Neural progenitor cell (in vitro differentiated cells): ENCODE measurements at regions not wholly inside any gene's neighbourhood (a gene's known extent, or its start where the extent isn't known, plus 50 kb on each side); places are given as distances from the start of the nearest gene placed in this dataset.

Source experiments
- DNase-seq: peaks from one replicate; pipeline ENCODE4 v3.0.0-alpha.2; 2016; ENCODE audit warnings: low spot score
- H2AFZ ChIP-seq: fragments of 200-600 bp; sonication (generic); replicated peaks from 2 replicates; pipeline ENCODE4 v1.6.1; 2016; ENCODE audit warnings: antibody characterized with exemption
- H3F3A ChIP-seq: fragments of 200-600 bp; sonication (generic); 2 replicates; pipeline ENCODE4 v1.6.1; 2016; ENCODE audit warnings: antibody characterized with exemption, low read depth
- H3K27ac ChIP-seq: fragments of 200-600 bp; sonication (generic); 2 replicates; pipeline ENCODE4 v1.5.1; 2016; ENCODE audit warnings: mild to moderate bottlenecking
- H3K27me3 ChIP-seq: fragments of 200-600 bp; sonication (generic); 2 replicates; pipeline ENCODE4 v1.6.1; 2016; ENCODE audit warnings: mild to moderate bottlenecking, moderate library complexity
- H3K36me3 ChIP-seq: fragments of 200-600 bp; sonication (generic); 2 replicates; pipeline ENCODE4 v1.5.1; 2016
- H3K4me1 ChIP-seq: fragments of 200-600 bp; sonication (generic); 2 replicates; pipeline ENCODE4 v1.6.1; 2016; ENCODE audit warnings: mixed run types
- H3K4me2 ChIP-seq: fragments of 200-600 bp; sonication (generic); 2 replicates; pipeline ENCODE4 v1.6.1; 2016
- H3K4me3 ChIP-seq: fragments of 200-600 bp; sonication (generic); 2 replicates; pipeline ENCODE4 v1.5.1; 2016
- H3K79me2 ChIP-seq: fragments of 200-600 bp; sonication (generic); 2 replicates; pipeline ENCODE4 v1.6.1; 2016; ENCODE audit warnings: low read depth
- H3K9ac ChIP-seq: fragments of 200-600 bp; sonication (generic); 2 replicates; pipeline ENCODE4 v1.6.1; 2016
- H3K9me3 ChIP-seq: fragments of 200-600 bp; sonication (generic); 2 replicates; pipeline ENCODE4 v1.5.1; 2016; ENCODE audit warnings: low read depth
- H4K20me1 ChIP-seq: fragments of 200-600 bp; sonication (generic); 2 replicates; pipeline ENCODE4 v1.6.1; 2016; ENCODE audit warnings: low read depth
- H3K27ac Mint-ChIP-seq: 3 replicates; pipeline ENCODE4 v1.8.0; 2021; ENCODE audit warnings: mixed read lengths
- H3K27me3 Mint-ChIP-seq: 2 replicates; pipeline ENCODE4 v1.8.0; 2022; ENCODE audit warnings: low read depth, mild to moderate bottlenecking, inconsistent platforms, moderate library complexity, mixed read lengths; ENCODE audit not compliant: insufficient read depth
- H3K36me3 Mint-ChIP-seq: 3 replicates; pipeline ENCODE4 v1.8.0; 2021; ENCODE audit warnings: mixed read lengths
- H3K4me1 Mint-ChIP-seq: 3 replicates; pipeline ENCODE4 v1.8.0; 2021; ENCODE audit warnings: mixed read lengths
- H3K4me3 Mint-ChIP-seq: 3 replicates; pipeline ENCODE4 v1.8.0; 2021; ENCODE audit warnings: mild to moderate bottlenecking, moderate library complexity, mixed read lengths
- H3K9me3 Mint-ChIP-seq: 3 replicates; pipeline ENCODE4 v1.8.0; 2020; ENCODE audit warnings: mixed read lengths
- CTCF ChIP-seq: fragments of 200-600 bp; sonication (generic); IDR thresholded peaks from 2 replicates; pipeline ENCODE4 v1.5.1; 2017; ENCODE audit warnings: antibody characterized with exemption, mild to moderate bottlenecking
- EZH2 ChIP-seq: fragments of 200-600 bp; sonication (generic); IDR thresholded peaks from 2 replicates; pipeline ENCODE4 v1.6.1; 2017; ENCODE audit warnings: antibody characterized with exemption, mild to moderate bottlenecking, moderate library complexity
- EZH2phosphoT487 ChIP-seq: fragments of 200-600 bp; sonication (generic); IDR thresholded peaks from 2 replicates; pipeline ENCODE4 v1.6.1; 2017; ENCODE audit warnings: antibody characterized with exemption

- H3K27ac Mint-ChIP-seq = no peak overlapping the region
- Histone ChIP-seq H3K4me2 (no peak overlapping the region), H4K20me1 (no peaks in the 10 kb centered on the region), H3F3A (no peaks in the 10 kb centered on the region), H3K9ac (no peak overlapping the region), H2AFZ (no peak overlapping the region), H3K27ac (no peak overlapping the region), H3K4me3 (no peak overlapping the region), H3K9me3 (peaks cover 22% of the 10 kb centered on the region), H3K79me2 (no peaks in the 10 kb centered on the region), H3K4me1 (no peaks in the 10 kb centered on the region), H3K27me3 (no peaks in the 10 kb centered on the region), H3K36me3 (no peaks in the 10 kb centered on the region)
- H3K36me3 Mint-ChIP-seq = no peaks in the 10 kb centered on the region
- DNase-seq = peak; percentile 54
- H3K4me3 Mint-ChIP-seq = no peak overlapping the region
- no peak for TF ChIP-seq EZH2phosphoT487
- peak; percentile 76 for TF ChIP-seq CTCF
- TF ChIP-seq EZH2 = no peak
- H3K27me3 Mint-ChIP-seq = peaks cover 5% of the 10 kb centered on the region
- H3K9me3 Mint-ChIP-seq = peaks cover 22% of the 10 kb centered on the region
- H3K4me1 Mint-ChIP-seq = peaks cover 8% of the 10 kb centered on the region
These were observed 61.7 kb downstream of the MRPL36 start for GRCh38 chr5:1737790-1738405.

- TF ChIP-seq EZH2phosphoT487 (no peak), EZH2 (no peak), CTCF (no peak)
- Mint-ChIP-seq H3K4me3 (no peak overlapping the region), H3K4me1 (peaks cover 8% of the 10 kb centered on the region), H3K27ac (no peak overlapping the region), H3K36me3 (no peaks in the 10 kb centered on the region), H3K27me3 (peaks cover 5% of the 10 kb centered on the region), H3K9me3 (peaks cover 20% of the 10 kb centered on the region)
- Histone ChIP-seq H3K36me3 (no peaks in the 10 kb centered on the region), H2AFZ (no peak overlapping the region), H4K20me1 (no peaks in the 10 kb centered on the region), H3K4me3 (no peak overlapping the region), H3F3A (no peaks in the 10 kb centered on the region), H3K27me3 (no peaks in the 10 kb centered on the region), H3K9me3 (peaks cover 22% of the 10 kb centered on the region), H3K27ac (no peak overlapping the region), H3K9ac (no peak overlapping the region), H3K4me1 (no peaks in the 10 kb centered on the region), H3K4me2 (no peak overlapping the region), H3K79me2 (no peaks in the 10 kb centered on the region)
- no peak for DNase-seq
These were observed 62.5 kb downstream of the MRPL36 start for GRCh38 chr5:1736889-1737711.

GRCh38 chr5:1736065-1736464 lies 63.6 kb downstream of the MRPL36 start:
- no peak overlapping the region for H3K27ac ChIP-seq
- TF ChIP-seq EZH2phosphoT487 (no peak), CTCF (no peak)
- H3K9ac ChIP-seq = no peak overlapping the region
- no peak overlapping the region for H3K4me3 ChIP-seq
- no peak for DNase-seq
- no peaks in the 10 kb centered on the region for H3K36me3 Mint-ChIP-seq
- no peak overlapping the region for H3K4me3 Mint-ChIP-seq
- peaks cover 14% of the 10 kb centered on the region for H3K9me3 Mint-ChIP-seq
- no peaks in the 10 kb centered on the region for H3K36me3 ChIP-seq
- no peak overlapping the region for H3K27ac Mint-ChIP-seq
- H3K4me2 ChIP-seq = no peak overlapping the region
- H4K20me1 ChIP-seq = no peaks in the 10 kb centered on the region
- peaks cover 8% of the 10 kb centered on the region for H3K4me1 Mint-ChIP-seq
- H3K9me3 ChIP-seq = peaks cover 14% of the 10 kb centered on the region
- H3K4me1 ChIP-seq = no peaks in the 10 kb centered on the region
- no peaks in the 10 kb centered on the region for H3K27me3 ChIP-seq
- peaks cover 3% of the 10 kb centered on the region for H3K27me3 Mint-ChIP-seq
- H3F3A ChIP-seq = no peaks in the 10 kb centered on the region
- H3K79me2 ChIP-seq = no peaks in the 10 kb centered on the region
- no peak overlapping the region for H2AFZ ChIP-seq
